ENCODE measurements at regions not wholly inside any gene's neighbourhood (a gene's known extent, or its start where the extent isn't known, plus 50 kb on each side); places are given as distances from the start of the nearest gene placed in this dataset.

GRCh38 chr2:10224734-10225133 is 78.0 kb upstream of the HPCAL1 start:
- no peak overlapping the region for H3K4me2 ChIP-seq (ENCODE audit: low read length)
- H3K4me1 ChIP-seq: no peaks in the 10 kb centered on the region
- H3K4me3 ChIP-seq (ENCODE audit: low read depth, low read length): no peak overlapping the region
- no peak overlapping the region for H3K27ac ChIP-seq
- no peaks in the 10 kb centered on the region for H3K36me3 ChIP-seq (ENCODE audit: control insufficient read depth, insufficient read depth, low read length)
- no peaks in the 10 kb centered on the region for H3K27me3 ChIP-seq (ENCODE audit: control insufficient read depth, insufficient read depth, low read length)
- no peaks in the 10 kb centered on the region for H3K9me3 ChIP-seq (ENCODE audit: control insufficient read depth, low read length)
- no peak overlapping the region for H3K9ac ChIP-seq
- H3K79me2 ChIP-seq: no peaks in the 10 kb centered on the region
- no peak overlapping the region for H2AFZ ChIP-seq
- TF ChIP-seq CTCF (IDR thresholded peaks at IDR 0.05): no peak

GRCh38 chr2:10225291-10226037 is 77.2 kb upstream of the HPCAL1 start:
- Histone ChIP-seq H3K4me1 (no peaks in the 10 kb centered on the region), H3K9ac (no peak overlapping the region), H3K9me3 (ENCODE audit: control insufficient read depth, low read length) (no peaks in the 10 kb centered on the region), H2AFZ (no peak overlapping the region), H3K4me2 (ENCODE audit: low read length) (no peak overlapping the region), H3K4me3 (ENCODE audit: low read depth, low read length) (no peak overlapping the region), H3K27me3 (ENCODE audit: control insufficient read depth, insufficient read depth, low read length) (no peaks in the 10 kb centered on the region), H3K27ac (no peak overlapping the region), H3K79me2 (no peaks in the 10 kb centered on the region), H3K36me3 (ENCODE audit: control insufficient read depth, insufficient read depth, low read length) (no peaks in the 10 kb centered on the region)
- no peak for TF ChIP-seq CTCF (IDR thresholded peaks at IDR 0.05)

GRCh38 chr2:10226038-10226724 is 76.5 kb upstream of the HPCAL1 start:
- H3K27me3 ChIP-seq (ENCODE audit: control insufficient read depth, insufficient read depth, low read length): no peaks in the 10 kb centered on the region
- no peaks in the 10 kb centered on the region for H3K9me3 ChIP-seq (ENCODE audit: control insufficient read depth, low read length)
- no peak overlapping the region for H3K27ac ChIP-seq
- H3K9ac ChIP-seq: no peak overlapping the region
- no peaks in the 10 kb centered on the region for H3K4me1 ChIP-seq
- no peak overlapping the region for H3K4me2 ChIP-seq (ENCODE audit: low read length)
- no peak for TF ChIP-seq CTCF (IDR thresholded peaks at IDR 0.05)
- no peaks in the 10 kb centered on the region for H3K79me2 ChIP-seq
- no peak overlapping the region for H2AFZ ChIP-seq
- H3K36me3 ChIP-seq (ENCODE audit: control insufficient read depth, insufficient read depth, low read length): no peaks in the 10 kb centered on the region
- no peak overlapping the region for H3K4me3 ChIP-seq (ENCODE audit: low read depth, low read length)

GRCh38 chr2:10228611-10229365 is 73.9 kb upstream of the HPCAL1 start:
- no peaks in the 10 kb centered on the region for H3K36me3 ChIP-seq (ENCODE audit: control insufficient read depth, insufficient read depth, low read length)
- no peak overlapping the region for H2AFZ ChIP-seq
- H3K9ac ChIP-seq: no peak overlapping the region
- no peaks in the 10 kb centered on the region for H3K4me1 ChIP-seq
- H3K4me3 ChIP-seq (ENCODE audit: low read depth, low read length): no peak overlapping the region
- H3K4me2 ChIP-seq (ENCODE audit: low read length): no peak overlapping the region
- H3K27ac ChIP-seq: no peak overlapping the region
- no peaks in the 10 kb centered on the region for H3K79me2 ChIP-seq
- no peaks in the 10 kb centered on the region for H3K9me3 ChIP-seq (ENCODE audit: control insufficient read depth, low read length)
- H3K27me3 ChIP-seq (ENCODE audit: control insufficient read depth, insufficient read depth, low read length): no peaks in the 10 kb centered on the region
- TF ChIP-seq CTCF (IDR thresholded peaks at IDR 0.05): no peak
